ENCODE measurements at regions not wholly inside any gene's neighbourhood (a gene's known extent, or its start where the extent isn't known, plus 50 kb on each side); places are given as distances from the start of the nearest gene placed in this dataset.

- TF ChIP-seq CTCF (IDR thresholded peaks at IDR 0.05; ENCODE audit: low read depth, low read length, poor library complexity, severe bottlenecking) (no peak), EZH2phosphoT487 (IDR thresholded peaks at IDR 0.05; ENCODE audit: borderline replicate concordance, low read length) (no peak)
These were observed 52.0 kb upstream of the SAMSN1 start for GRCh38 chr21:14598065-14598464.
